DOHH2 (cell line): ENCODE measurements at regions not wholly inside any gene's neighbourhood (a gene's known extent, or its start where the extent isn't known, plus 50 kb on each side); places are given as distances from the start of the nearest gene placed in this dataset.

Experiments
- CTCF ChIP-seq: fragments of 200-600 bp; sonication (generic); IDR thresholded peaks from one replicate; pipeline ENCODE4 v1.5.1; 2014; ENCODE audit warnings: antibody characterized with exemption, mild to moderate bottlenecking, low read depth, low read length; ENCODE audit not compliant: poor library complexity, severe bottlenecking
- EZH2phosphoT487 ChIP-seq: fragments of 200-600 bp; sonication (generic); IDR thresholded peaks from 2 replicates; pipeline ENCODE4 v1.6.1; 2017; ENCODE audit warnings: borderline replicate concordance, mild to moderate bottlenecking, antibody characterized with exemption, low read length, moderate library complexity, mixed read lengths

GRCh38 chrX:40938423-40938822, 146.8 kb upstream of the USP9X start:
- TF ChIP-seq CTCF: no peak
- TF ChIP-seq EZH2phosphoT487: no peak
